ENCODE measurements at regions not wholly inside any gene's neighbourhood (a gene's known extent, or its start where the extent isn't known, plus 50 kb on each side); places are given as distances from the start of the nearest gene placed in this dataset.

- no peaks in the 10 kb centered on the region for H3K79me2 ChIP-seq (ENCODE audit: control insufficient read depth, insufficient read depth, low read length)
- peak overlapping the region; percentile 8 for H3K4me2 ChIP-seq (ENCODE audit: insufficient read depth, low read length)
- intact Hi-C loops (cut with micrococcal nuclease) (no loop called here), dilution Hi-C loops (cut with MboI; ENCODE audit: extremely low pct_ligation_motif_present, low sequenced_read_pairs) (no loop called here)
- peak; percentile 42 for DNase-seq (ENCODE audit: low read depth, low spot score)
- H3K9me1 ChIP-seq (replicated peaks; ENCODE audit: control insufficient read depth, extremely low read depth, insufficient read depth, low read length): no peaks in the 10 kb centered on the region
- H3K4me1 ChIP-seq (ENCODE audit: control insufficient read depth, extremely low read depth, insufficient read depth, low read length): peaks cover 14% of the 10 kb centered on the region
- H3K27me3 ChIP-seq (ENCODE audit: control insufficient read depth in 2 of 2, insufficient read depth in 2 of 2, low read length in 2 of 2): no peaks in the 10 kb centered on the region
- TF ChIP-seq FOS (IDR thresholded peaks at IDR 0.05; ENCODE audit: borderline replicate concordance, insufficient read depth, low read length): peak; percentile 48
- TF ChIP-seq GATA2 (IDR thresholded peaks at IDR 0.05; ENCODE audit: insufficient read depth, insufficient read length, low read depth, low read length): no peak
- no peak overlapping the region for H2AFZ ChIP-seq (ENCODE audit: low read depth, low read length)
- no TSS peak for BruUV-seq (replicated peaks)
- H3K4me3 ChIP-seq (replicated peaks in 1 of 3; ENCODE audit: insufficient read depth in 1 of 3, low read depth in 1 of 3, low read length in 3 of 3): no peak overlapping the region
- no peak for FAIRE-seq
- no peaks in the 10 kb centered on the region for H3K9me3 ChIP-seq (replicated peaks; ENCODE audit: control insufficient read depth, insufficient read depth, low read length)
- CTCF ChIA-PET: interaction anchor here (1.1 to 1.7 kb wide), 2 partner anchors 11 to 17 kb away, joined by 3 to 5 read pairs; no protein-coding TSS in a partner anchor
- POLR2A ChIA-PET: no interaction called here
- no peaks in the 10 kb centered on the region for H3K36me3 ChIP-seq (ENCODE audit: control insufficient read depth in 2 of 2, extremely low read depth in 1 of 2, insufficient read depth in 2 of 2, low read length in 2 of 2)
- no peak overlapping the region for H3K27ac ChIP-seq (ENCODE audit: insufficient read depth, low read depth, low read length)
- H4K20me1 ChIP-seq (replicated peaks; ENCODE audit: control insufficient read depth, extremely low read depth, insufficient read depth, low read length): no peaks in the 10 kb centered on the region
- H3K9ac ChIP-seq (replicated peaks; ENCODE audit: extremely low read depth, insufficient read depth, low read length): no peak overlapping the region
These were observed 483.9 kb downstream of the RFPL4B start for GRCh38 chr6:112831022-112831421.

GRCh38 chr6:112833581-112834131 lies 486.5 kb downstream of the RFPL4B start:
- H3K9me3 ChIP-seq (replicated peaks; ENCODE audit: control insufficient read depth, insufficient read depth, low read length): no peaks in the 10 kb centered on the region
- DNase-seq (ENCODE audit: low read depth, low spot score): peak; percentile 7
- peaks cover 8% of the 10 kb centered on the region for H3K4me1 ChIP-seq (ENCODE audit: control insufficient read depth, extremely low read depth, insufficient read depth, low read length)
- POLR2A ChIA-PET: no interaction called here
- no peaks in the 10 kb centered on the region for H4K20me1 ChIP-seq (replicated peaks; ENCODE audit: control insufficient read depth, extremely low read depth, insufficient read depth, low read length)
- no peak overlapping the region for H3K27ac ChIP-seq (ENCODE audit: insufficient read depth, low read depth, low read length)
- no peaks in the 10 kb centered on the region for H3K36me3 ChIP-seq (ENCODE audit: control insufficient read depth in 2 of 2, extremely low read depth in 1 of 2, insufficient read depth in 2 of 2, low read length in 2 of 2)
- no peak for FAIRE-seq
- BruUV-seq (replicated peaks): no TSS peak
- H3K27me3 ChIP-seq (ENCODE audit: control insufficient read depth in 2 of 2, insufficient read depth in 2 of 2, low read length in 2 of 2): no peaks in the 10 kb centered on the region
- H3K4me2 ChIP-seq (ENCODE audit: insufficient read depth, low read length): no peak overlapping the region
- TF ChIP-seq, protein P1, sequence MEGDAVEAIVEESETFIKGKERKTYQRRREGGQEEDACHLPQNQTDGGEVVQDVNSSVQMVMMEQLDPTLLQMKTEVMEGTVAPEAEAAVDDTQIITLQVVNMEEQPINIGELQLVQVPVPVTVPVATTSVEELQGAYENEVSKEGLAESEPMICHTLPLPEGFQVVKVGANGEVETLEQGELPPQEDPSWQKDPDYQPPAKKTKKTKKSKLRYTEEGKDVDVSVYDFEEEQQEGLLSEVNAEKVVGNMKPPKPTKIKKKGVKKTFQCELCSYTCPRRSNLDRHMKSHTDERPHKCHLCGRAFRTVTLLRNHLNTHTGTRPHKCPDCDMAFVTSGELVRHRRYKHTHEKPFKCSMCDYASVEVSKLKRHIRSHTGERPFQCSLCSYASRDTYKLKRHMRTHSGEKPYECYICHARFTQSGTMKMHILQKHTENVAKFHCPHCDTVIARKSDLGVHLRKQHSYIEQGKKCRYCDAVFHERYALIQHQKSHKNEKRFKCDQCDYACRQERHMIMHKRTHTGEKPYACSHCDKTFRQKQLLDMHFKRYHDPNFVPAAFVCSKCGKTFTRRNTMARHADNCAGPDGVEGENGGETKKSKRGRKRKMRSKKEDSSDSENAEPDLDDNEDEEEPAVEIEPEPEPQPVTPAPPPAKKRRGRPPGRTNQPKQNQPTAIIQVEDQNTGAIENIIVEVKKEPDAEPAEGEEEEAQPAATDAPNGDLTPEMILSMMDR (IDR thresholded peaks at IDR 0.05; ENCODE audit: extremely low read depth in 1 of 2, insufficient read depth in 1 of 2, low read depth in 1 of 2, low read length in 2 of 2): no peak
- TF ChIP-seq POLR2A (IDR thresholded peaks at IDR 0.05; ENCODE audit: low read depth, low read length) (no peak), JUN (IDR thresholded peaks at IDR 0.05; ENCODE audit: borderline replicate concordance, insufficient read depth, insufficient read length, low read depth) (no peak), POLR2AphosphoS5 (IDR thresholded peaks at IDR 0.05; ENCODE audit: insufficient read depth, low read depth, low read length) (no peak), EZH2 (IDR thresholded peaks at IDR 0.05; ENCODE audit: borderline replicate concordance, low read depth, low read length, severe bottlenecking) (no peak), FOS (IDR thresholded peaks at IDR 0.05; ENCODE audit: borderline replicate concordance, insufficient read depth, low read length) (no peak), MYC (IDR thresholded peaks at IDR 0.05; ENCODE audit: low read depth, low read length) (no peak), GATA2 (IDR thresholded peaks at IDR 0.05; ENCODE audit: insufficient read depth, insufficient read length, low read depth, low read length) (no peak)
- TF ChIP-seq, protein P2, sequence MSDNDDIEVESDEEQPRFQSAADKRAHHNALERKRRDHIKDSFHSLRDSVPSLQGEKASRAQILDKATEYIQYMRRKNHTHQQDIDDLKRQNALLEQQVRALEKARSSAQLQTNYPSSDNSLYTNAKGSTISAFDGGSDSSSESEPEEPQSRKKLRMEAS (IDR thresholded peaks at IDR 0.05; ENCODE audit: insufficient read depth, insufficient read length): no peak
- intact Hi-C loops (cut with micrococcal nuclease) (no loop called here), dilution Hi-C loops (cut with MboI; ENCODE audit: extremely low pct_ligation_motif_present, low sequenced_read_pairs) (no loop called here)
- no peaks in the 10 kb centered on the region for H3K9me1 ChIP-seq (replicated peaks; ENCODE audit: control insufficient read depth, extremely low read depth, insufficient read depth, low read length)
- CTCF ChIA-PET: interaction anchor here (1.0 kb wide), 1 partner anchor 44 kb away, joined by 3 read pairs; no protein-coding TSS in a partner anchor
- no peak overlapping the region for H3K9ac ChIP-seq (replicated peaks; ENCODE audit: extremely low read depth, insufficient read depth, low read length)
- no peak overlapping the region for H3K4me3 ChIP-seq (replicated peaks in 1 of 3; ENCODE audit: insufficient read depth in 1 of 3, low read depth in 1 of 3, low read length in 3 of 3)
- no peaks in the 10 kb centered on the region for H3K79me2 ChIP-seq (ENCODE audit: control insufficient read depth, insufficient read depth, low read length)
- H2AFZ ChIP-seq (ENCODE audit: low read depth, low read length): no peak overlapping the region

All from endothelial cell of umbilical vein (primary cell).